ENCODE measurements at regions not wholly inside any gene's neighbourhood (a gene's known extent, or its start where the extent isn't known, plus 50 kb on each side); places are given as distances from the start of the nearest gene placed in this dataset.

DNA sequence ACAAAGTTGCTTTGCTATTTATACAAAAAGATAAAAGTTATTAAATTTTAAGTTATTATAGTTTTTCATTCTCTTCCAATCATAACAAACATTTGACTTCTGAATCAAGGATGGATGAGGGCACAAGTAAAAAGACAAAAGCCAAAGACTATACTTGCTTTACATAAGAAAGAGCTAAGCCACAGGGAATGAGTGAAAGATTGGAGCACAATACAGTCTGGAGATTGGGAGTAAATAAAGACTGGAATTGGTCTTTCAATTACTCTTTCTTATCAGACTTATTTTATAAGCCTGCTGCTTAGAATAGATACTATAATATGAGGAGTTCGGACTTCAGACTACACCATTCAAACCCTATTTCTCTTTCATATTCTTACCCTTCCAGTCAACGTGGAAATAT is 1874.1 kb upstream of the PRR20A start:
- TF ChIP-seq, protein P1, sequence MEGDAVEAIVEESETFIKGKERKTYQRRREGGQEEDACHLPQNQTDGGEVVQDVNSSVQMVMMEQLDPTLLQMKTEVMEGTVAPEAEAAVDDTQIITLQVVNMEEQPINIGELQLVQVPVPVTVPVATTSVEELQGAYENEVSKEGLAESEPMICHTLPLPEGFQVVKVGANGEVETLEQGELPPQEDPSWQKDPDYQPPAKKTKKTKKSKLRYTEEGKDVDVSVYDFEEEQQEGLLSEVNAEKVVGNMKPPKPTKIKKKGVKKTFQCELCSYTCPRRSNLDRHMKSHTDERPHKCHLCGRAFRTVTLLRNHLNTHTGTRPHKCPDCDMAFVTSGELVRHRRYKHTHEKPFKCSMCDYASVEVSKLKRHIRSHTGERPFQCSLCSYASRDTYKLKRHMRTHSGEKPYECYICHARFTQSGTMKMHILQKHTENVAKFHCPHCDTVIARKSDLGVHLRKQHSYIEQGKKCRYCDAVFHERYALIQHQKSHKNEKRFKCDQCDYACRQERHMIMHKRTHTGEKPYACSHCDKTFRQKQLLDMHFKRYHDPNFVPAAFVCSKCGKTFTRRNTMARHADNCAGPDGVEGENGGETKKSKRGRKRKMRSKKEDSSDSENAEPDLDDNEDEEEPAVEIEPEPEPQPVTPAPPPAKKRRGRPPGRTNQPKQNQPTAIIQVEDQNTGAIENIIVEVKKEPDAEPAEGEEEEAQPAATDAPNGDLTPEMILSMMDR (IDR thresholded peaks at IDR 0.05): no peak
- TF ChIP-seq POLR2A (IDR thresholded peaks at IDR 0.05): no peak

Data from heart left ventricle (tissue), 13 donors.